ENCODE measurements at regions not wholly inside any gene's neighbourhood (a gene's known extent, or its start where the extent isn't known, plus 50 kb on each side); places are given as distances from the start of the nearest gene placed in this dataset.
"Not testable (repeated sequence)": the region's sequence is repeated elsewhere in the genome, so short reads cannot be mapped to it uniquely, and the experiment has no call there.

DNA sequence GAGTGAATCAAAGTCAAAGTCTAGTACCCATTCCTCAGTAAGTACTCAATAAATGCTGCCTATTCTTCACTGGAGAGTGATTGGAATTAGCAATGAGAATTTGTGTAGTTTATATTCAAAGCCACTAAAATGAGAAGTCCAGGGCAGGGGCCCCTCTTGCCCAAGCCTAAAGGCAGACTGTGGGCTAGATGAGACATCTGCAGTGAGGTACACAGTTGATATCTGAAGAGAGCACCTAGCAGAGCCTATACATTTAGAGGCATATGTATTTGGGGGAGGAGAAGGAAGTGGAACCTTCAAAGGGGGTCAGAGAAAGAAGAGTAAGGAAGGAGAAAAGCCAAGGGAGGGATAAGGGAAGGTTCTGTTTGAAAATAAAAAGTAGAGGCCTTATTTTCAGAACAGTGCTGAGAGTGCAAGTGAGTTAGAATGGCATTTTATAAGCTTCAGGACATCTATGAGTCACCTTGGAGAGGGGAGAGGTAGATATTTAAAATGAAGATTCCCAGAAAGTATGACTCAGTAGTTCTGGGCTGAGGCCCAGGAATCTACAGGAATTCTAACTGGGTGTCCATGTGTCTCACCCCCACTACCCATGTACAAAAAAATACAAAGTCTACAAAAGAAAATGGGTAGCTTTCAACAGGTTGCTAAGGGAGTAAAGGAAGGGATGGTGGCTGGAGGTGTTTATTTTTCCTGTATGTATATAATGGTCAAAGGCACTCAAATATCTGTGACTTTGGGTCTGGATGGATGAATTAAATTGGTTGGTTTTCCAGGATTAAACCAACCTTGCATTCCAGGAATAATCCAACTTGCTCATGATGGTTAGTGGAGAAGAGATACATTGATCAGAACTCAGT lies 135.1 kb downstream of the ZFP64 start:
- TF ChIP-seq, protein P1, sequence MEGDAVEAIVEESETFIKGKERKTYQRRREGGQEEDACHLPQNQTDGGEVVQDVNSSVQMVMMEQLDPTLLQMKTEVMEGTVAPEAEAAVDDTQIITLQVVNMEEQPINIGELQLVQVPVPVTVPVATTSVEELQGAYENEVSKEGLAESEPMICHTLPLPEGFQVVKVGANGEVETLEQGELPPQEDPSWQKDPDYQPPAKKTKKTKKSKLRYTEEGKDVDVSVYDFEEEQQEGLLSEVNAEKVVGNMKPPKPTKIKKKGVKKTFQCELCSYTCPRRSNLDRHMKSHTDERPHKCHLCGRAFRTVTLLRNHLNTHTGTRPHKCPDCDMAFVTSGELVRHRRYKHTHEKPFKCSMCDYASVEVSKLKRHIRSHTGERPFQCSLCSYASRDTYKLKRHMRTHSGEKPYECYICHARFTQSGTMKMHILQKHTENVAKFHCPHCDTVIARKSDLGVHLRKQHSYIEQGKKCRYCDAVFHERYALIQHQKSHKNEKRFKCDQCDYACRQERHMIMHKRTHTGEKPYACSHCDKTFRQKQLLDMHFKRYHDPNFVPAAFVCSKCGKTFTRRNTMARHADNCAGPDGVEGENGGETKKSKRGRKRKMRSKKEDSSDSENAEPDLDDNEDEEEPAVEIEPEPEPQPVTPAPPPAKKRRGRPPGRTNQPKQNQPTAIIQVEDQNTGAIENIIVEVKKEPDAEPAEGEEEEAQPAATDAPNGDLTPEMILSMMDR (IDR thresholded peaks at IDR 0.05; ENCODE audit: low read depth, low read length, missing control alignments): no peak
- DNase-seq (ENCODE audit: low read depth): peak; percentile 73
- in situ Hi-C loops (cut with HindIII; ENCODE audit: low sequenced_read_pairs): no loop called here
- no peak overlapping the region for H3K4me3 ChIP-seq (ENCODE audit: low read depth, low read length)

DNA sequence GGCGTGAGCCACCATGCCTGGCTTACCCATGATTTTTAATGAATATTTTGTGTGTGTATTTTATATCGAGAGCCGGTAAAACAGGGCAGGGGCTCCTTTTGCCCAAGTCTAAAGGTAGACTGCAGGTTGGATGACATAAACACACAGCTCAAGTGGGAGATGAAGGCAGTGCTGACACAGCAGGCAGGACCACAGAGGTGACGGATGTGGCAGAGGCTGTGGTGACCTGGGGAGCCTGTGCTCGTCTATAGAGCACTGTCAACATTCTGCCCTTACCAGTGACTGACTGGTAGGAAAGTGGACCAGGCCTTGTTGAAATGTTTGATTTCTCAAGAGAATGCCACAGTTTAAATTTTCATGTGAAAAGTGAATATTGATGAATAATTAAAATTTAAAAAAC lies 137.5 kb downstream of the ZFP64 start:
- TF ChIP-seq, protein P1 (IDR thresholded peaks at IDR 0.05; ENCODE audit: low read depth, low read length, missing control alignments): no peak
- in situ Hi-C loops (cut with HindIII; ENCODE audit: low sequenced_read_pairs): no loop called here
- no peak for DNase-seq (ENCODE audit: low read depth)
- no peak overlapping the region for H3K4me3 ChIP-seq (ENCODE audit: low read depth, low read length)

DNA sequence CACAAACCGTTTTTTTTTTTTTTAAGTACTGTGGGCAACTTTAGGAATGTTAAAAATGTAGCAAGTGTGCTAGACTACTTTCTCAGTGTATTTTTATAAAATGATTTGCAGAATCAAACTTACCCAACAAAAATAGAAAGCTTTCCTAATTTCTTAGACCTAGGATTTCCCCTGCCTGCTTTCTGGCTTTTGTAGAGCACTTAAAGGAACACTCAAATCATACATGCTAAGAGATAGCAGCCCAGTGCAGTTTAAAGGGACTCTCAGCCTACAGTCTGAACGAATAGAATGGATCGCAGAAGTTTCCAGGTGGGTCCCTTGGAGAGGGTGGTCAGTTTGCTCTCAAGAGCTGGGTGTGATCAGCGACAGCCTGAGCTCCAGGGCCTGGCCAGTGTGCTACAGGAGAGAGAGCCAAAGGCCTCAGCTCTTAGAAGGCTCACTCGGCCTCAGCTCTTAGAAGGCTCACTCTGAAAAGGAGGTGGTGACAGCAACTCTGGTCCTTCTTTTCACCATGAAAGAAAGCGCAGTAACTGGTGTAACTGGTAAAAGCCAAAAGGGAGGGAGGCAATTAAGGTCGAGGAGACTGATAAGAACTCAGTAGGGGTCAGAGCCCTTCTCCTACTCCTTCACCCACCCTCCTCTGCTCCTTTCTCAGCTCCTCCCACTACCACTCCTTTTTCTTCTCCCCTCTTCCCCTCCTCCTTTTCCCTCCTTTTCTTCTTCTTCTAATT lies 142.4 kb downstream of the ZFP64 start:
- TF ChIP-seq, protein P1 (IDR thresholded peaks at IDR 0.05; ENCODE audit: low read depth, low read length, missing control alignments): no peak
- H3K4me3 ChIP-seq (ENCODE audit: low read depth, low read length): no peak overlapping the region
- DNase-seq (ENCODE audit: low read depth): no peak
- in situ Hi-C loops (cut with HindIII; ENCODE audit: low sequenced_read_pairs): no loop called here

DNA sequence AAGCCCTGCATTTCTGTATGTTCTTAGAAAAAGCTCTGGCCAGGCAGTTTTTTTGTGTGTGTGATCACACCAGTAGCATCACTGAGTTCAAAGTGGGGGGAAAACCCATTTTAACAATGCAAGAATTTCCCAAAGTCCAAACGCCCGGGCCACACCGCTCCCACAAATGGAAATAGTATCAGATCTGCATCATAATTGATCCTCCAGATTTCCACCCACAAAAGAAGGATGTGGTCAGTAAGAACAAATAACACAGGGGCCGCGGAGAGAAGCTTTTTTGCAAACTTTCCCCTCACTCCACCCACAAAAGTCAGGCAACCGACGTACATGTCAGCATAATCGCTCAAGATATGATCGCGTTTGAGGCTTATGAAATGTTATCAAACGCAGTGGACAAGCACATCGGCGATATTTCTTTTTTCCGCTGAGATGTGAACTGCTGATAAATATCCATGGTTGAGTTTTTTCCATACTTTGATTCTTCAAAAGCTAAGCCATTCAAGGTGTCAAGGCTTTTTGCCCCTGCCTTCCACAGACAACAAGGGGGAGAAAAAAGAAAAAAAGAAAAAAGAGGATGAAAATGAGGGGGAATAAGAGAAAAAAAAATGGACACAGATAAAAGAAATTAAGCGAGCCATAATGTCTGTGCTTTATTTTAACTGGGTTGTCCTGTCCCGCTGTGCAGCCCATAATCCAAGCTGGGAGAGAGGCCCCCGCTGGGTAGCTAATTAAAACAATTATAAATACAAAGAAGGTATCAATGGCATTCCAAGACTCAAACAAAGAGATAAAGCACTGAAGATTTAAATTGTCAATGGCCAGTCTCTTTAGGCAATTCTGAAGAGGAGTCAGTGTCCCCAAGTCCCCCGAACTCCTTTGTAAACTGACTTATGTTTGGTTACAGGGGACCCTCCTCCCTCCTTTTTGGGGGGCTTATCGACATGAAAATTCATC lies 143.5 kb downstream of the ZFP64 start:
- TF ChIP-seq, protein P1 (IDR thresholded peaks at IDR 0.05; ENCODE audit: low read depth, low read length, missing control alignments): no peak
- H3K4me3 ChIP-seq (ENCODE audit: low read depth, low read length): no peak overlapping the region
- in situ Hi-C loops (cut with HindIII; ENCODE audit: low sequenced_read_pairs): no loop called here
- DNase-seq (ENCODE audit: low read depth): peak; percentile 84

DNA sequence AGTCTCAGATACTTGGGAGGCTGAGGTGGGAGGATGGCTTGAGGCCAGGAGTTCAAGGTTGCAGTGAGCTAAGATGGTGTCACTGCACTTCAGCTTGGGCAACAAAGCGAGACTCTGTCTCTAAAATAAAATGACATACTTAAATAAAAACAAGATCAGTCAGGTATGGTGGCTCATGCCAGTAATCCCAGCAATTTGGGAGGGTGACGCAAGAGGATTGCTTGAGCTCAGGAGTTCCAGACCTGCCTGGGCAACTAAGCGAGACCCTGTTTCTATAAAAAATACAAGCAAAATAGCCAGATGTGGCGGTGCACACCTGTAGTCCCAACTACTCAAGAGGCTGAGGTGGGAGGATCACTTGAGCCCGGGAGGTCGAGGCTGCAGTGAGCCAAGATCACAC lies 149.6 kb downstream of the ZFP64 start:
- in situ Hi-C loops (cut with HindIII; ENCODE audit: low sequenced_read_pairs): no loop called here
- no peak overlapping the region for H3K4me3 ChIP-seq (ENCODE audit: low read depth, low read length)
- no peak for DNase-seq (ENCODE audit: low read depth)
- TF ChIP-seq, protein P1 (IDR thresholded peaks at IDR 0.05; ENCODE audit: low read depth, low read length, missing control alignments): no peak

DNA sequence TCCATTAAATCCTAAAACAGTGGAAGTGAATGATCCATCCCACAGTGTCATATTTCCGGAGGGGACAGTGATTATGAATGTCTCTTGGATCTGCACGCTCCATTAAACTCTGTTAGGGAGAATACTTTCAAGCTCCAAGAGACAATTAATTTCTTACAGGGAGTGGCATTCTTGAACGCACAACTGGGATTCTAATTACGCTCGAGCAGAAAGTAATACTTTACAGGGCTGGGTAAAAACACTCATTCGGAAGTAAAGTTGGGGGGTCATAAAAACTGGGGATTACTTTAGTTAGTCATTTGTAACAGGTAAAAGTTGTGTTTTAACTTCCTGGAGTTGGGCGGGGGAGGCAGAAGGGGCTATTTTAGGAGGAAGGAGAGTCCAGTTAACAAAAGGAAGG lies 151.8 kb downstream of the ZFP64 start:
- H3K4me3 ChIP-seq (ENCODE audit: low read depth, low read length): no peak overlapping the region
- TF ChIP-seq, protein P1 (IDR thresholded peaks at IDR 0.05; ENCODE audit: low read depth, low read length, missing control alignments): no peak
- in situ Hi-C loops (cut with HindIII; ENCODE audit: low sequenced_read_pairs): no loop called here
- no peak for DNase-seq (ENCODE audit: low read depth)

DNA sequence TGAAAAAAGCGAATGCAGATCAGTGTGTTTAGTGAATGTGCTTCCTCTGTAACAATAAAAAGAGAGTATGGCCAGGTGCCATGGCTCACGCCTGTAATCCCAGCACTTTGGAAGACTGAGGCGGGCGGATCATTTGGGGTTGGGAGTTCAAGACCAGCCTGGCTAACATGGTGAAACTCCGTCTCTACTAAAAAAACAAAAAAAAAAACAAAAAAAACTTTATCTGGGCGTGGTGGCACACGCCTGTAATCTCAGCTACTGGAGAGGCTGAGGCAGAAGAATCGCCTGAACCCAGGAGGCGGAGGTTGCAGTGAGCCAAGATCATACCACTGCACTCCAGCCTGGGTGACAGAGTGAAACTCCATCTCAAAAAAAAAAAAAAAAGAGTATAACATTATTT lies 152.9 kb downstream of the ZFP64 start:
- in situ Hi-C loops (cut with HindIII; ENCODE audit: low sequenced_read_pairs); DNase-seq (ENCODE audit: low read depth); H3K4me3 ChIP-seq (ENCODE audit: low read depth, low read length): not testable (repeated sequence)

Data from astrocyte of the cerebellum (primary cell).